T-helper 1 cell treated with Interleukin-12 subunit alpha and Interleukin-12 subunit beta and Interleukin-4 antibody, amounts not matched to agents 30 ng/mL and 1 ng/mL, for 36 hours (primary cell): ENCODE measurements at regions not wholly inside any gene's neighbourhood (a gene's known extent, or its start where the extent isn't known, plus 50 kb on each side); places are given as distances from the start of the nearest gene placed in this dataset.

Source experiments
- intact Hi-C: fragments of 100-400 bp; cut with micrococcal nuclease; formaldehyde crosslinking; loops from one replicate; pipeline ENCODE4 v1.15.1; 2024

DNA sequence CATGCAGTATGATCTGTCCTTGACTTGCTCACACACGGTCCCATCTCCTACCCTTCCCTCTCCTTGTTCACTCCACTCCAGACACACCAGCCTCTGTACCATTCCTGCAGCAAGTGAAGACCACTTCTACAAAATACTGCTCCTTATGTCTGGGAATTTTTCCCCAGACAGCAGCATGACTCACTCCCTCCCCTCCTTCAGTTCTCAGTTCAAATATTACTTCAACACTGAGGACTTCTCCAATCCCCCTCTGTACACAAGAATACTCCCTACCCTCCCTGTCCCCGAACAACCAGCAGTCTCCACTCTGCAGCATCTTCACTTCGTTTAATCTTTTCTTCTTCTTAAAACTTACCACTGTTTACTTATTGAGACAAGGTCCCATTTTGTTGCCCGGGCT is 474.0 kb downstream of the GPAM start:
- intact Hi-C loops = no loop called here

DNA sequence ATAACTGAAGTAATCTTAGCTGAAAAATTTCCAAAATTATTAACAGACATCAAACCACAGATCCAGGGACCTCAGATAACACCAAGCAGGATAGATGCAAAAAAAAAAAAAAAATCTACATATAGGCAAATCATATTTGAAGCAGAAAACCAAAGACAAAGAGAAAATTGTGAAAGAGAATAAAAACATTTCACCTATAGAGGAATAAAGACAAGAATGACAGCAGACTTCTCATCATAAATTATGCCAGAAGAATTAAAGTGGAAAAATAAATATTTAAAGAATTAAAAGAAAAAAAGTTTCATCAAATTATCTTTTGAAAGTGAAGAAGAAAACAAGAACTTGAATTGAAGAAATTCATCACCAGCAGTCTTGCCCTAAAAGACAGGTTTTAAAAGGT is 467.5 kb downstream of the GPAM start:
- intact Hi-C loops = no loop called here

DNA sequence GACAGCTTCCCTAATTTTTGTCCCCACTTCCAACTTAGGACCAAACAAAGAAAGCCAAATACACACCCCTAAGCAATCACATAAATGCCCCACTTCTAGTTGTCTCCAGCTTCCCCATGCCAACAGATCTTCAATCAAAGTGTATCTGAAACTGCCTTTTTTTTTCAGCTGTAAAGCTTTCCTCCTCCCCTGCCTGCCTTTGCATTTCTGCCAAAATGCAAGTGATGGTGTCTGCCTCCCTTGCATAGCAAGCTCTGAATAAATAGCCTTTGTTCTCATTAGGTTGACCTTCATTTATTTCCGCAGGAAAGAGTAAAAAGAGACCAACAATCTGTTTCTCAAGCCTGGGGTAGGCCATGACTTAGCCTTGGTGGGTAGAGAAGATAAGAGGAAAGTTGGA is 459.4 kb downstream of the GPAM start:
- intact Hi-C loops = no loop called here

DNA sequence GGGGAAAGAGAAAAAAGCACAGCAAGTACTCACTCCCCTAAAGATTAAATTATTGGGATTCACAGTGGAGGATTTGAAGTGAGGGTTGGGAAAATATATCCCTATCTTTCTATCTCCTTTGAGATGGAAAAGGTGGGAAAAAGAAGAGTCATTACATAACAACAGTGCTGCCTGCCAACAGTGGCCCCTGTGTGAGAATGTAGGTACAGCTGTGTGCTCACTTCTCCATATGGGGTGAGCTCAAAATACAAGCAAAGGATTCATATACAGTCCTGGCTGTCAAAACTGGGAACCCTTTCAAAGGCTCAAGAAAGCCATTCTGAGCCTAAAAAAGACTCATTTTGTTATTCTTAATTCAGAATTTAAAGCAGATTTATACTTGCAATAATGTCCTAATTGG is 458.5 kb downstream of the GPAM start:
- intact Hi-C loops = no loop called here

DNA sequence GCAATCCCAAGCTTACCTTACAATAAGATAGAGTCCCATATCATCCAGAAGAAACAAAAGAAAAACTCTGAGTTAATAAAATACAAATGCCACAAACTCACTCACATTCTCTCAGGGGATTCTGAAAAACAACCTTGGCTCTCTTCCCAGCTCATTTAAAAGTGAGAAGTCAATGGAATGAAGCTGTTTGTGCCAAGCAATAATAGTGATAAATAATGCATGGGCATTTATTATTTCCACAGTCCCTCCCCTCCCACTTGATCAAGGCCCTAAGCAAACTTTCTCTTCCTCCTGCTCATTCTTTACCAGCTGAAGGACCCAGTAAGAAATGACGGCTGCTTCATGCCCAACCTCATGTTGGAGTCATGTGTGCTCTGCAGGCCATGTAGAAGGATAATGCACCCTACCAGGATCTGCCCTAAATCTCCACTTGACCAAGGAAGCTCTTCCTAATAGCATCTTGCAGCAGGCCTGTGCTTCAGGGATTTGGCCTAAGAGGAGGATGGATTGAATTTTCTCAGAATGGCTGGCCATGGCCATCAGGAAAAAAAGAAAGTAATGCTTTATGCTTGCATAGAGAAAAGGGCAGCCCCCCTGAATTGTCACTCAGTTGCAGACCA is 451.3 kb downstream of the GPAM start:
- intact Hi-C loops = no loop called here

DNA sequence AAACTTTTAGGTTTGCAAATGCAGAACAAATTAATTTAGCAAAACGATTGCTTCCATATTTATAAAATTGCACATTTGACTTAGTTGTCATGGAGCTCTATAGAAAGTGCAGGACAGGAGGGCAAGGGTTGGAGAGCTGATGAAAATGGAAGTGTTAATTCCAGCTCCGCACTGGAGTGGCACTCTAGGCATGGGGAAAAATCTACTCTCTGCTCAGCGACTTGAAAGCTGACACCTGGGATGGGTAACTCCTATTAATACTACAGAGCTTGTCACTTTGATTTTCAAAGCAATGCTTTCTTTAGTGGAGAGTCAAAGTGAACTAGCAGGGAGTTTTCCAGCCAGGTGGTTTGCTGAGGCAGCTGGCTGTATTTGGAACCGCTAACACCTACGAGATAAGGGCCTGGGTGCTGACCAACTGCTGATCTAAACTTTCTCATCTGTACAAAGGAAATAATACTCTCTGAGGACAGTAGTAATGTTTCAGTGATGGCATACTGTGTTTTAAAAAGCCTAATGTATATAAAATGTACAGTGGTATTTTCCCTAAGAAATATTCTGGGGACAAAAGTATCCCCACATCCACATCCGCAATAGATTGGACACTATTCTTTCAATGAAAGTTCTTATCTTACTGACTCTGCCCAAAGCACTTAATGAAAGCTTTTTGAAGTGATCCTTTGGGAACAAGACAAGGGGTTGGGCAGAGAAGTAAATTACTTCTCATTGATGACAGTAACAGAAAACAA is 444.3 kb downstream of the GPAM start:
- intact Hi-C loops = no loop called here

DNA sequence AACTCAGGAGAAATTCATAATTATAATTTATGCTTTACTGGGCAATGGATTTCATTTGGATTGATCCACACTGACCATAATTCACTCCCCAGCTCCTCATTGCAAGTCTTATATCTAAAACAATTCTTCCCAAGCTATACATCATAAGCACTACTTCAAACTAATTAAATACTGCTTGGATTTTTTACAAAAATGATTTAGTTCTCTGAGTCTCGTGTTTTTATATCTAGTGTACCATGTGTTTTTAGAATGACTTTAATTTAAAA is 443.8 kb downstream of the GPAM start:
- intact Hi-C loops = no loop called here

DNA sequence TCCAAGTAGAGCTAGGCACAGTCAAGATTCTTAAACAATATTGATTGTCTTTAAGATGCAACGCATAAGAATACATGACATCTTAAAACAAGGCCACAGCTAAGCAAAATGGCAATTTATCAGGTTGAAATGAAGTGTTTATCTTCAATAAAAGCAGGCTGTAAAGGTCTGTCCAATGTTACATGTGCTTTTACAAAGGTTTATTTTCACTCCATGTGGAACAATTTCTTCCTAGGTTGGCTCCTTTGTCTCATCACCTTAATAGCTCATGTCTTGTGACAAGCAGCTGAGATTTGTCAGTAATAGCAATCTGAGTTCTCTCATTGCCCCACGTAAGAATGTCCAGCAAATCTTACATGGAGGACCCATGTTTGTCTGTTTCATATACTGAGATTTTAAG is 437.6 kb downstream of the GPAM start:
- intact Hi-C loops = no loop called here

DNA sequence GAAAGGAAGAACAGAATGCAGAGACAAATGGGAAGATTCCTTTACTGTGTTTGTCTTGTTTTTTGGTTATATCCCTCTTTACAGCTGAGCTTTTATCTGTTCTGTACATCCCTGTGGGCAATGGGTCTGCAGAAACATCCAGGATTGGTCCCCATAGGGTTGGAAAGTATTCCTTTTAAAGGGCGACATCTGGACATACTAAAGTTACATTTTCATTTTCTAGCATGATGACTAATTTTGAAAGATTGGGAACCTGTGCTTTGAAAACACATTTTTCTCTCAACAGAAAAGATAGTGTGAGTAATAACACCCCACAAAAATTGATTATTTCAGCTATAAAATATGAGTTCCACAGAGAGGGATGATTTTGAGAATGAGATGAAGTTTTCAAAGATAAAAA is 435.8 kb downstream of the GPAM start:
- intact Hi-C loops = no loop called here

DNA sequence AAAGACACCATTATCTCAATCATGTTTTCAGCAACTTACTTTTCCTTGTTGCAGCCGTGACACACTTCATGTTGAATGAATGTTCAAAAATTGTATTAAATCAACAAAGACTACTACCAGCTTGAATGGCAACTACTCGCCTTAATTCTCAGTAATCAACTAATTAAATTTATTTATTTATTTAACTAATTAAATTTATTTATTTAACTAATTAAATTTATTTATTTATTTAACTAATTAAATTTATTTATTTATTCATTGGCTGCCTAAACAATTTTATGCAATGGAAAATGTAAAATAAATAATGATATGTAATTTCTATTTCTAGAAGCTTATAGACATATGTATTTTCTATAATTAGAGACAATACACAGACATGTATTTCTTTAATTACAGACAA is 435.4 kb downstream of the GPAM start:
- intact Hi-C loops = no loop called here

DNA sequence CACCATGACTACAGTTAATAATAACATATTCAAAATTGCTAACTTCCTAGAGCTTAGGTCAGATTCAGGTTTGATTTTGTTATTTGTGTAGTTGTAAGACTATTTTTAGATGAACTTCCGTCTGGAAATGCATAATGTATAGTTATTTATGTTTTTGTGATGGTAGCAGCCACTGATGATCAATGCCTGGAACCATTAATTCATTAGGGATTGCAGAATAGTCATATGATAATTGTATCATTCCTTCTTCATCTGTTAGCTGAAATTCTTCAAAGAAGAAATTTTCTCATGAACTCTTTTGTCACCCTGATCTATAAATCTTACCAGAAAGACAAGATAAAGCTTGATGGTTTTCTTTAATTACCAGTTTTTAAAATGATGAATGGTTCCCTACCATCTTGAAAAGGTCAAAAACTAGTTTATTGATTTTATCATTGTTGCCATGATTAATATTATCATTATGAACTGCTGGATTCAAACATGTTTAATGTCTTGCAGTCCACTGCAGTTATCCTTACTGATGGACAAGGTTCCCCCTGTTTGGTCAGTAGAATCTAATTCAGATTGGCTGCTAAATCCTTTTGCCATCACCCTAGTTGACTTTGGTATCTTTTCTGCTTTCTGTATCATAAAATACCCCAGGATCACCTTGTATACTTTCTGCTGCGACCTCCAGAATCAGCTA is 433.3 kb downstream of the GPAM start:
- intact Hi-C loops = no loop called here

DNA sequence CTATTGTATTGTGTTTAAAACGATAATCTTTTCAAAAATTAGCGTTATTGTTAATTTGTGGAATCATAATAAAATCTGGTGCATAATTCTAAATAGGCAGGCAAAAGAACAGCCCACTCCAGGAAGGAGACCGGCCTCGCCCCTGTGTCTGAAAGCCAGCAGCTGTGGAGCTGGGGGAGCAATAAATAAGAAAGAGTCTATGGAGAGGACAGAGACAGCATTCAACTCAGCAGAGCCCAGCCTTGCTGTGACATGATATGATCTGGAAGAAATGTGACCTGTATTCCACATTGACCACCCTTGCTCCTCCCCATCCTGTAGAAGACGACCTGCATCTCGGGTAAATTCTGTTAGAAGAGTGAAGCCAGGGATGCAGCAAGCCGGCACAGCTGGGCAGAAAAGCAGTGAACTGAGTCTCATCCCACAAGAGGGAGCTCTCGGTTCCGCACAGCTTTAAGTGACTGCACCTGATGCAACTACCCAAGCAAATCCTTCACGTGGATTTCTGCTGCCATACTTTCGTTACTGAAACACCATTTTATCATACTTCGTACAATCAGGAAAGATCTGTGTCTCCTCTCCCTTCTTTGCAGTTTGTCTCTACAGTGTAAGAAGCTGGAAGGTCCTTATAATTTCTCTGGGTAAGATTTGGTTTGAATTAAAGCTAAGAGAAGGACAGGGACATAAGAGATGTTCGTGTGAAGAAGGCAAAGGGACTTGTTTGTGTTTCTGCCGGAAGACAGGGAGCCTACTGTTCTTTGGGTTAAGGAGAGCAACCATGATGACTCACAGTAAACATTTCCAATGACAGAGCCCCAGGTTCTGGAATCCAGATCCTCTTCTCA is 427.1 kb downstream of the GPAM start:
- intact Hi-C loops = loop anchor here (2.0 kb wide), 1 partner anchor 558 kb away; no protein-coding TSS in a partner anchor

DNA sequence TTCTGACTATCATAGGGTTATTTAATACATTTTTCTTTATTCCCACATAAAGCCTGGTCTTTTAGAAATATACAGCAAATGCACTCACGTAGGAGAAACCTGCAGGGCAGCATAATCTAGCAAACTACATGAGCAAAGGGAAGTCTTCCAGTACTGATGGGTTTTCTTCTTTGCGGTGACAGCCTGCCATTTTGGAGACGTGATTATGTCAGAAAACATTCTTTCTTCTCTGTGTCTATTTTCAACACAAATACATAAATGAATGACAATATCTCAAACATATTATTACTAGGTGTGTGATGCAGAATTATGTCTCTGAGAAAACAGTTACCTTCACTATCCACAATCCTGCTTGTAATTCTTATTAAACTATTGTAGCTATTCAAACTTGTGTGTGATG is 425.0 kb downstream of the GPAM start:
- intact Hi-C loops = no loop called here

DNA sequence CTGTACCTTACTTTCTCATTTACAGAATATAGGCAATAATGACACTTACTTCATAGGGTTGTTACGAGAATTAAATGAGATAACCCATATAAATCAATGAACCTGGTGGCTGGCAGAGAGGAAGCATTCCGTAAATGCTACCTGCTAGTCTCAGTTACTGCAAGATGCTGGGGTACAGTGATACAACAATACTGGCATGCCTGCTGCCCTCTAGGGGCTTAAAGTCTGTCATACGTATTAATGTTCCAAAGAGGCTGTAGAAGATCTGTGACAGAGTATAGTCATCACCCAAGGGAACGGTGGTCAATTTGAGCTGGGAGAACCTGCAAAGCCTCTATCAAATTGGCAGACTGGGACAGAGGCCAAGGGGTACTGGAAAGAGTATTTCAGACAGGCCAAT is 421.5 kb downstream of the GPAM start:
- intact Hi-C loops = no loop called here

DNA sequence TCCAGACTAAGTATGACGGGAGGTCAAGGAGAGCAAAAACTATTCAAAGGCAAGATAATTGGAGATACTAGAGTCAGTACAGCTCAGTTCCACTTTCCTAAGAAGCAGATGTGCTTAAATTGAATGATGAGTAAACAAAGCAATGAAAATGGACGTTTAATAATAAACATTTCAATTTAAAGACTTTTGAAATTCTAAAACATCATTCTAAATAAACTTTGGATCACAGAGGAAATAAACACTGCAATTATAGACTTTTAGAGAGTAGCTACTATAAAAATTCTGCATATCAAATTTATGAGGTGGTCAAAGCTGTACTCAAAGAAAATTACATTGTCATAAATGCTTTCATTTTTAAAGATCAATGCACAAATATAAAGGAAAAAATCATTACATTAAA is 418.3 kb downstream of the GPAM start:
- intact Hi-C loops = no loop called here

DNA sequence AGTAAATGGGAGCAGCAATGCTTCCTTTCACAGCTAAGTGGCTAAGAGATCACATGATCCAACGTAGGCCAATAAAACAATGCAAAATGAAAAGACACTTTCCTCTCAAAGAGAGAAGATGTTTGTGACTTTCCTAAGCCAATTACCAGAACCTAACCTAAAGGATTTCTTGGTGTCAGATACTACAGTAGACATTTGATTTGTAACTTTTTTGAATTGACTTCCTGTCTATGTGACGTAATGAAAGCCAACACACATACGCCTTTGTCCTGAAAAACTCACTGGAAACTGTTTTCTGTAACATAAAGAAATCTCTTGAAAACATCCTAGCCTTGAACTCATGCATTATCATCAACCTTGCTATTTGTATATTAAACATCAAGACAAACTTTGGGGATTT is 417.1 kb downstream of the GPAM start:
- intact Hi-C loops = no loop called here

DNA sequence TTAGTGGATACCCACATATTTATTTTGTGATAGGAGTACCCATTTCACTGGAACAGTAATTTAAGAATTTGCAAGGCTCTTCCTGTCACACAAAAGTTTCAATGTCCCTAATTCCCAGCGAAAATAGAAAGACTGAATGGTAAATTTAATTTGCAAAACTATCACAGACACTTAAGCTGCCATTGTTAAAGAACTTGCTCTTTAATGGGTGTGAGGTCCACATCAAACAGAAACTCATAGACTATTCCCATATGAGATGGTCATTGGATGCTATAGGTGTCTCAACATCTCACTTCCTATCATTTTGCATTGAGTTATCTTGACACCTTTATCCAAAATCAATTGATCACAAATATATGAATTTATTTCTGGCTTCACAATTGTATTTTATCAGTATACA is 415.9 kb downstream of the GPAM start:
- intact Hi-C loops = no loop called here

DNA sequence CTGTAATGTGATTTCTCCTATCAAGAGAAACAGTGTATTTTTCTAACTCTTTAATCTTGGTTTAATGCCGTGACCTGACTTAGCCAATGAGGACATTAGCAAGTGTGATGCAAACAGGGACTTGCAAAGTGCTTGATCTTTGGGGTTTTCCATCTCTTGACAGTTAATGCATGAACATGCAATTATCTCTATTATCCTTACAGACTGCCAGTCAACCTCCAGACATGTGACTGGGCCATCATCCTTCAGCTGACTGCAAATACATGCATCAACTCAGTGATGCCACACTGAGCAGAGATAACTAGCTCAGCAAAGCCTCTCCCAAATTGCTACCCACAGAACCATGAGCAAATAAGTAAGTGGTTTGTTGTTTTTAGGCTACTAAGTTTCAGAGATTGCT is 409.6 kb downstream of the GPAM start:
- intact Hi-C loops = no loop called here

DNA sequence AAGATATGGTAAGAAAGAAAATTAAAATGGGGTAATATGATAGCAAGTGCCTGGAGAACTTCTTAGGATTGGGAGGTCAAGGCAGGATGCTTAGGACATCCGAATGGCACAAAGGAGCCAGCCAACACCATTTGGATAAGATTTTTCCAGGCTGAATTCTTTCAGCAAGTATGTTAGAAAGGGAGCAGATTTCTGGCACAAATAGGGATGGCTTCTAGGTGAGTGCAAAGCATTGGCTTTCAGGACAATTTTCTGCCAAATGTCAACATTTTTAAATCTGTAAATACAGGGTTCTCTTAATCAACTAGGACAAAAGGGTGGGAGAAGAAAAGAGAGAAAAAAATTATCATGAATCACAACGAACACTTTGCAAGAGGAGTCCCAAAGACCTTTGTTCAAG is 409.1 kb downstream of the GPAM start:
- intact Hi-C loops = no loop called here

DNA sequence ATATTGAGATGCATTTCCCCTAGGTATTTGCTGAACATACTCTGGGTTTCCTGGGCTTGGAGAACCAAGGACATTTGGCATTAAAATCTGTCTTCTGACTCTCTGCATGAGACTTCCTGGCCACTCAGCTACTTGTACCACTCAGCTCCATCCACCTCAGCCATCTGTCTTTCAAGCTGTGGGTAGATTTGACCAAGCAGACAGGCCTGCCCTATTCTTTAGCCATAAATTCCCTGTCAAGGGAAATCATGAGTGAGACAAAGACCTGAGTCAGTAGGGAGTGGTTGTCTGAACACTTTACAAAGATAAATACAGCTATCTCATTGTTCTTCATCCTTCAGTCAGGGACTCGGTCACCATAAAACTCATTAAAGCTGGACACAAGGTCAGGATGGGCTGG is 399.1 kb downstream of the GPAM start:
- intact Hi-C loops = no loop called here

DNA sequence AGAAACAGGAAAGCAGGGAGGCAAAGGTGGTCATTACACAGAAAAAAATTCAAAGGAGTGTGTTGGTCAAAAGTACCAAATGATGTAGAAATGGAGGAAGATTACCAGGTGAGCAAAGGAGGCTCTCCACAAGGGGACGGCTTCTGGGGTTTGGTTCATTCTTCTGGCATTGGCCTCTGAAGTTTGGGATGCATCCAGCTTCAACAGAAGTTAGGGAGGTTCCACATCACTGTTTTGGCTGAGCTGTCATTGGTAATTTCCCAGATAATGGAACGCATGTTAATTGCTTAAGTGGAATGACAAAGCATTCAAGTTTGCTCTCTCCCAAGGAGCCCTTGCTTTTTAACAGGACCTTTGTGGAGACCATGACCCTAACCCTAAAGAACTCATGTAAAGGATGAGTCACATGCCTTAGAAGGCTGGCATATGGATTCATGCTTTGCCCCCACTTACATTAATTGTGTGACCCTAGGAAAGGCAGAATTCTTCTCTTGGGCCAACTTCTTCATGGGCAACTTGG is 398.6 kb downstream of the GPAM start:
- intact Hi-C loops = no loop called here

DNA sequence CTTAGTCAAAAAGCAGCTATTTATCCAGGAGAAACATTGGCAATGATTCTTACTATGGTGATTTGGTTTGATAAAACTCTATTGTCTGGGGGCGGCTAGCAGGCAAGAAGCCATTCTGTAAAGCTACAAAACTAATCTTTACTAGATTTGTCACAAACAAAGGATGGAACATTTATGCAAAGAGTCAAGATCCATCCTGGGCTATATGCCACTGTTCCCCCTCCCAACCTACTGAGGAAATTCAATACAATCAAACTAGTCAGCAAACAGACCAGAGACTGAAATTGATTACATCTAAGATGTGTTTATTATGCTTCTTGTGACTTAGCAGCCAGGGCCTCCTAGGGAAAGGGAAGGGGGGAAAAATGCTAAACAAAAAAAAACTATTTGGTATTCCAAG is 397.6 kb downstream of the GPAM start:
- intact Hi-C loops = no loop called here
